Mesenchymal stem cell (in vitro differentiated cells and primary cell): ENCODE measurements at regions not wholly inside any gene's neighbourhood (a gene's known extent, or its start where the extent isn't known, plus 50 kb on each side); places are given as distances from the start of the nearest gene placed in this dataset.

Source experiments
- DNase-seq: peaks from one replicate; pipeline ENCODE4 v3.0.0-alpha.2; 2013
- H2AFZ ChIP-seq: one replicate; pipeline ENCODE4 v1.6.1; 2013; ENCODE audit warnings: low read depth, mild to moderate bottlenecking, control low read depth, inconsistent platforms, low read length, moderate library complexity
- H2AK5ac ChIP-seq: 2 replicates; pipeline ENCODE4 v1.6.1; 2013; ENCODE audit warnings: low read length, moderate library complexity, mild to moderate bottlenecking, inconsistent platforms; ENCODE audit not compliant: severe bottlenecking
- H2BK120ac ChIP-seq: one replicate; pipeline ENCODE4 v1.6.1; 2013; ENCODE audit warnings: low read depth, mild to moderate bottlenecking, inconsistent platforms, low read length, moderate library complexity
- H2BK12ac ChIP-seq, 2 experiments: one replicate each; pipeline ENCODE4 v1.6.1; 2013; ENCODE audit warnings: inconsistent platforms in 2 of 2, low read length in 2 of 2, mild to moderate bottlenecking in 2 of 2, moderate library complexity in 2 of 2, control low read depth in 1 of 2
- H2BK15ac ChIP-seq: one replicate; pipeline ENCODE4 v1.6.1; 2013; ENCODE audit warnings: mild to moderate bottlenecking, low read depth, inconsistent platforms; ENCODE audit not compliant: poor library complexity, severe bottlenecking
- H2BK5ac ChIP-seq: 2 replicates; pipeline ENCODE4 v1.6.1; 2013; ENCODE audit warnings: low read depth, mild to moderate bottlenecking, low read length, control low read depth, inconsistent platforms; ENCODE audit not compliant: poor library complexity, severe bottlenecking
- H3K14ac ChIP-seq, 2 experiments: one replicate each; pipeline ENCODE4 v1.6.1; 2013; ENCODE audit warnings: inconsistent platforms in 2 of 2, low read length in 2 of 2, control low read depth in 1 of 2, mild to moderate bottlenecking in 1 of 2, moderate library complexity in 1 of 2
- H3K18ac ChIP-seq, 2 experiments: one replicate each; pipeline ENCODE4 v1.6.1; 2013; ENCODE audit warnings: inconsistent platforms in 2 of 2, low read length in 2 of 2, control low read depth in 1 of 2, low read depth in 1 of 2, mild to moderate bottlenecking in 1 of 2
- H3K23ac ChIP-seq, 2 experiments: one replicate each; pipeline ENCODE4 v1.6.1; 2013; ENCODE audit warnings: inconsistent platforms in 2 of 2, low read length in 2 of 2, mild to moderate bottlenecking in 2 of 2, moderate library complexity in 2 of 2, control low read depth in 1 of 2
- H3K27ac ChIP-seq: 2 replicates; pipeline ENCODE4 v1.5.1; 2013; ENCODE audit warnings: mild to moderate bottlenecking, moderate library complexity, low read length, control low read depth, inconsistent platforms; ENCODE audit not compliant: poor library complexity, severe bottlenecking
- H3K27me3 ChIP-seq, 2 experiments: 2 replicates each; pipeline versions ENCODE4 v1.6.1 to v1.7.0; 2013; ENCODE audit warnings: low read length in 2 of 2, mild to moderate bottlenecking in 2 of 2, moderate library complexity in 2 of 2, control low read depth in 1 of 2, inconsistent platforms in 1 of 2; ENCODE audit not compliant: control insufficient read depth in 1 of 2, insufficient read depth in 1 of 2
- H3K36me3 ChIP-seq, 2 experiments: 2 replicates each; pipeline versions ENCODE4 v1.6.1 to v1.7.0; 2013; ENCODE audit warnings: low read length in 2 of 2, control low read depth in 1 of 2, inconsistent platforms in 1 of 2, low read depth in 1 of 2, mild to moderate bottlenecking in 1 of 2; ENCODE audit not compliant: insufficient read depth in 2 of 2, control insufficient read depth in 1 of 2
- H3K4ac ChIP-seq, 2 experiments: one replicate each; pipeline ENCODE4 v1.6.1; 2013; ENCODE audit warnings: inconsistent platforms in 2 of 2, low read length in 2 of 2, mild to moderate bottlenecking in 2 of 2, moderate library complexity in 2 of 2, control low read depth in 1 of 2, low read depth in 1 of 2
- H3K4me1 ChIP-seq: 2 replicates; pipeline ENCODE4 v1.6.1; 2013; ENCODE audit warnings: low read depth, low read length, control low read depth; ENCODE audit not compliant: control insufficient read depth, insufficient read depth
- H3K4me2 ChIP-seq: 2 replicates; pipeline ENCODE4 v1.6.1; 2013; ENCODE audit warnings: low read length, mild to moderate bottlenecking, inconsistent platforms; ENCODE audit not compliant: poor library complexity, severe bottlenecking
- H3K4me3 ChIP-seq, 2 experiments: 2 replicates each; pipeline versions ENCODE4 v1.5.1 to v1.7.0; 2013; ENCODE audit warnings: low read length in 2 of 2, mild to moderate bottlenecking in 2 of 2, control low read depth in 1 of 2, low read depth in 1 of 2; ENCODE audit not compliant: insufficient read depth in 1 of 2
- H3K79me1 ChIP-seq: replicated peaks from 2 replicates; pipeline ENCODE4 v1.6.1; 2013; ENCODE audit warnings: mild to moderate bottlenecking, control low read depth, low read length, inconsistent platforms; ENCODE audit not compliant: poor library complexity, severe bottlenecking
- H3K9ac ChIP-seq: 2 replicates; pipeline ENCODE4 v1.7.0; 2013; ENCODE audit warnings: mild to moderate bottlenecking, low read length, moderate library complexity
- H3K9me3 ChIP-seq: 2 replicates; pipeline ENCODE4 v1.7.0; 2013; ENCODE audit warnings: mild to moderate bottlenecking, low read length; ENCODE audit not compliant: control insufficient read depth
- H4K8ac ChIP-seq: one replicate; pipeline ENCODE4 v1.6.1; 2013; ENCODE audit warnings: inconsistent platforms, mild to moderate bottlenecking, low read length, moderate library complexity
- H4K91ac ChIP-seq: one replicate; pipeline ENCODE4 v1.6.1; 2013; ENCODE audit warnings: mild to moderate bottlenecking, low read length, inconsistent platforms
- WGBS: methylation state at CpG from one replicate; pipeline ENCODE4 v1.1.7; 2013; ENCODE audit warnings: mixed read lengths; 5-methylcytosine and 5-hydroxymethylcytosine counted together

DNA sequence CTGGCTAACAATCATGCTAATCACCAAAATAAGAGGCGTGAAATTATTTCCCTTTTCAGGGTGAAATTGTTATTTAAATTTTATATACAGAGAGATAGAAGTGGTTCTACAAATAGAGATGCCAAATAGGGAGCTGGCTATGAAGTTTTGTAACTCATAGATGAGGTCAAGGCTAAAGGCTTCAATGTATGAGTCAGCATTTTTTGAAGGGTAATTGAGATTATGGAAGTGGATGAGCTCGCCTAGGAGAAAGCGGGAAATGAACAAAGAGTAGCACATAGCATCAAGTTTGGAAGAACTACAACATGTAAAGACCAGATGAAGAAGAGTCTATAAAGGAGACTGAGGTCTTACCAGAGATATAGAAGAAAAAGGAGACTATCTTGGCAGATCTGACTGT lies 838.1 kb downstream of the DNAJB9 start:
- Histone ChIP-seq H3K4me2 (no peak overlapping the region), H3K18ac (no peak overlapping the region), H3K27me3 (no peaks in the 10 kb centered on the region), H3K9ac (no peak overlapping the region), H2BK5ac (no peak overlapping the region), H3K23ac (no peak overlapping the region), H4K8ac (no peak overlapping the region), H2BK12ac (no peak overlapping the region), H3K36me3 (no peaks in the 10 kb centered on the region), H3K79me1 (no peaks in the 10 kb centered on the region), H3K4me1 (no peaks in the 10 kb centered on the region), H3K27ac (no peak overlapping the region), H3K4me3 (no peak overlapping the region), H2AFZ (no peak overlapping the region), H3K14ac (no peak overlapping the region), H4K91ac (no peak overlapping the region), H3K9me3 (peaks cover 14% of the 10 kb centered on the region), H3K4ac (no peak overlapping the region), H2AK5ac (no peak overlapping the region), H2BK15ac (no peak overlapping the region), H2BK120ac (no peak overlapping the region)
- DNase-seq = no peak
- 81% methylated on average over 3 of the region's 3 CpGs for WGBS

DNA sequence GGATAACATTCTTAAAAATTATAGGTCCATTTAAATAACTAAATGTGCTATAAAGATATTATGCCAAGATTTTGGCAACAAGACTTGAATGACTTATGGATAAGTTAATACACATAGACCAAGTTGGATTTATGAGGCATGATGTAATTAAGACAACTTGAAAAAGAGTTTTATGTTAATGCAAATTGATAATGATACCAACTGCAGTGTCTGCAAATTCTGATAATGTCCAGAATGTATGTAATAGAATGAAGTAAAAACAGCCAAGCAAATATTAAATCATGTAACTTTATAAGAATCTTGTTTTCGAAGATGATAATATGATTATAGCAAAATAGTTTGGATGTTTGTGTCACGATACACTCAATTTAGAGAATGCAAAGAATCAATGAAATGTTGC lies 868.3 kb downstream of the DNAJB9 start:
- H3K4me3 ChIP-seq = no peak overlapping the region
- H4K91ac ChIP-seq = no peak overlapping the region
- no peak overlapping the region for H3K4me2 ChIP-seq
- no peak overlapping the region for H2BK120ac ChIP-seq
- no peak overlapping the region for H2AK5ac ChIP-seq
- no peak overlapping the region for H4K8ac ChIP-seq
- H2BK12ac ChIP-seq = no peak overlapping the region
- peaks cover 10% of the 10 kb centered on the region for H3K9me3 ChIP-seq
- no peak overlapping the region for H3K27ac ChIP-seq
- H3K9ac ChIP-seq = no peak overlapping the region
- no peaks in the 10 kb centered on the region for H3K27me3 ChIP-seq
- H3K14ac ChIP-seq = no peak overlapping the region
- H3K79me1 ChIP-seq = no peaks in the 10 kb centered on the region
- no peak overlapping the region for H2BK5ac ChIP-seq
- H3K18ac ChIP-seq = no peak overlapping the region
- no peak overlapping the region for H2BK15ac ChIP-seq
- H3K23ac ChIP-seq = no peak overlapping the region
- no peaks in the 10 kb centered on the region for H3K4me1 ChIP-seq
- 89% methylated on average over 2 of the region's 2 CpGs for WGBS
- no peaks in the 10 kb centered on the region for H3K36me3 ChIP-seq
- DNase-seq = no peak
- H2AFZ ChIP-seq = no peak overlapping the region
- no peak overlapping the region for H3K4ac ChIP-seq

DNA sequence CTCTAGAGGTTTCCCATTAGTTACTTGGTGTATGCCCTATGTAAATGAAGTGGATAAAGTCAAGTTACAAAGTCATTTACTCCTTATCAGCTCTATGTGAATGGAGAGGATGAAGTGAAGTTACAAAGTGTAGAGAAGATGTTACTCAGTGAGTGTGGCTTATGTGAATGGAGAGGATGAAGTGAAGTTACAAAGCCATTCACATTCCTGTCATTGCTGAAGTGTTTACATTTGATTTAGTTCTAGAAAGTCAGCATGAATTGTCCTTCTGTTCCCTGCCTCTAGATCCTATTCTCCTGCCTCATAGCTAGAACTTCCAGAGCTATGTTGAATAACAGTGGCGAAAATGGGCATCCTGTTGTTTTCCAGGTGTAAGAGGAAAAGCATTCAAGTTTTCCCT lies 880.1 kb downstream of the DNAJB9 start:
- Histone ChIP-seq H2AFZ (no peak overlapping the region), H2AK5ac (no peak overlapping the region), H3K27me3 (no peaks in the 10 kb centered on the region), H3K4me2 (no peak overlapping the region), H3K18ac (no peak overlapping the region), H3K9me3 (peaks cover 12% of the 10 kb centered on the region), H3K4ac (no peak overlapping the region), H3K36me3 (no peaks in the 10 kb centered on the region), H3K23ac (no peak overlapping the region), H2BK5ac (no peak overlapping the region), H2BK12ac (no peak overlapping the region), H3K4me1 (no peaks in the 10 kb centered on the region), H3K27ac (no peak overlapping the region), H2BK15ac (no peak overlapping the region), H4K8ac (no peak overlapping the region), H4K91ac (no peak overlapping the region), H3K4me3 (no peak overlapping the region), H3K79me1 (no peaks in the 10 kb centered on the region), H3K14ac (no peak overlapping the region), H2BK120ac (no peak overlapping the region), H3K9ac (no peak overlapping the region)
- WGBS = 71% methylated on average over 1 of the region's 1 CpG
- no peak for DNase-seq

GRCh38 chr7:109456116-109456515 lies 886.4 kb downstream of the DNAJB9 start:
- Histone ChIP-seq H3K23ac (no peak overlapping the region), H3K9me3 (peaks cover 12% of the 10 kb centered on the region), H2AK5ac (no peak overlapping the region), H3K79me1 (no peaks in the 10 kb centered on the region), H3K14ac (no peak overlapping the region), H3K4me1 (no peaks in the 10 kb centered on the region), H3K27ac (no peak overlapping the region), H2BK120ac (no peak overlapping the region), H3K4me3 (no peak overlapping the region), H3K4me2 (no peak overlapping the region), H3K9ac (no peak overlapping the region), H4K91ac (no peak overlapping the region), H2BK12ac (no peak overlapping the region), H3K18ac (no peak overlapping the region), H4K8ac (no peak overlapping the region), H2BK15ac (no peak overlapping the region), H3K36me3 (no peaks in the 10 kb centered on the region), H2AFZ (no peak overlapping the region), H3K27me3 (no peaks in the 10 kb centered on the region), H2BK5ac (no peak overlapping the region), H3K4ac (no peak overlapping the region)
- DNase-seq = no peak
- 81% methylated on average over 3 of the region's 3 CpGs for WGBS
